GM12878 (cell line): ENCODE measurements at regions not wholly inside any gene's neighbourhood (a gene's known extent, or its start where the extent isn't known, plus 50 kb on each side); places are given as distances from the start of the nearest gene placed in this dataset.

Experiments
- ATAC-seq: fragments of 200-7000 bp; cut with Tn5 transposase; 3 replicates; pipeline ENCODE4 v1.9.1; 2020; ENCODE audit warnings: mild to moderate bottlenecking, moderate library complexity
- BruUV-seq: library from RNA; stranded (reverse); fragments of 400-500 nt; replicated peaks from 2 replicates; lab custom pipeline; 2021; lab: Mats Ljungman, UMichigan
- CTCF ChIA-PET: fragments of 300-600 bp; sonication (Branson Sonifier 250); formaldehyde crosslinking; extraction: SDS; loops from one replicate; lab custom pipeline; 2021; ENCODE audit warnings: inconsistent platforms; lab: Yijun Ruan, JAX
- POLR2A ChIA-PET: fragments of 350-600 bp; formaldehyde crosslinking; extraction: SDS; loops from one replicate; lab custom pipeline; 2021; ENCODE audit warnings: inconsistent platforms; lab: Charles Lee
- RAD21 ChIA-PET: fragments of 300-600 bp; sonication (Branson Sonifier 250); formaldehyde crosslinking; loops from one replicate; lab custom pipeline; 2023; ENCODE audit warnings: antibody characterized with exemption; ENCODE audit not compliant: unreplicated experiment; lab: Charles Lee
- SMC1A ChIA-PET: fragments of 300-600 bp; sonication (Branson Sonifier 250); formaldehyde crosslinking; loops from one replicate; lab custom pipeline; 2023; ENCODE audit not compliant: unreplicated experiment, uncharacterized antibody; lab: Charles Lee
- DNase-seq: peaks from one replicate; pipeline ENCODE4 v3.0.0-alpha.2; 2011; ENCODE audit warnings: low read depth, low spot score
- FAIRE-seq: peaks from 3 replicates; lab custom pipeline; 2011; peaks lifted over from hg19 to GRCh38; lab: Jason Lieb, UNC
- H2AFZ ChIP-seq: 2 replicates; pipeline ENCODE4 v1.6.0; 2011; ENCODE audit warnings: low read depth, low read length, control low read depth; ENCODE audit not compliant: control insufficient read depth
- H3K27ac ChIP-seq: 2 replicates; pipeline ENCODE4 v1.5.1; 2011; ENCODE audit warnings: control low read depth; ENCODE audit not compliant: control insufficient read depth, insufficient read depth
- H3K27me3 ChIP-seq, 2 experiments: replicated peaks in 1 of 2; 2 replicates each; pipeline versions ENCODE4 v1.6.0 to v1.6.1; 2011; ENCODE audit warnings: low read length in 1 of 2; ENCODE audit not compliant: control insufficient read depth in 2 of 2, insufficient read depth in 2 of 2
- H3K36me3 ChIP-seq, 2 experiments: 2 replicates each; pipeline ENCODE4 v1.5.1; 2011; ENCODE audit warnings: low read length in 1 of 2; ENCODE audit not compliant: control insufficient read depth in 2 of 2, insufficient read depth in 2 of 2
- H3K4me1 ChIP-seq: 2 replicates; pipeline ENCODE4 v1.6.1; 2011; ENCODE audit warnings: mild to moderate bottlenecking, low read length, moderate library complexity, mixed read lengths; ENCODE audit not compliant: control insufficient read depth, insufficient read depth
- H3K4me2 ChIP-seq: 2 replicates; pipeline ENCODE4 v1.6.0; 2011; ENCODE audit warnings: control low read depth; ENCODE audit not compliant: control insufficient read depth, insufficient read depth
- H3K4me3 ChIP-seq: fragments of 200-600 bp; sonication (generic); 2 replicates; pipeline ENCODE4 v1.5.1; 2016
- H3K79me2 ChIP-seq: 2 replicates; pipeline ENCODE4 v1.6.0; 2011; ENCODE audit warnings: low read length; ENCODE audit not compliant: control insufficient read depth, insufficient read depth
- H3K9ac ChIP-seq: 2 replicates; pipeline ENCODE4 v1.8.0; 2011; ENCODE audit warnings: low read length, control low read depth, mixed read lengths; ENCODE audit not compliant: control insufficient read depth, insufficient read depth
- H3K9me3 ChIP-seq: replicated peaks from 3 replicates; pipeline ENCODE4 v1.5.1; 2011; ENCODE audit warnings: mild to moderate bottlenecking, low read length; ENCODE audit not compliant: control insufficient read depth, insufficient read depth
- H4K20me1 ChIP-seq: 2 replicates; pipeline ENCODE4 v1.6.0; 2011; ENCODE audit not compliant: control insufficient read depth, insufficient read depth
- EP300 ChIP-seq, 2 experiments: fragments of 150-350 bp in 1 of 2; IDR thresholded peaks; 2 replicates each; pipeline ENCODE4 v1.6.1; 2011 to 2012; ENCODE audit warnings: low read depth in 2 of 2, low read length in 2 of 2, borderline replicate concordance in 1 of 2, improper control_type of control experiment in 1 of 2, inconsistent platforms in 1 of 2; ENCODE audit not compliant: control insufficient read depth in 1 of 2
- MAX ChIP-seq: IDR thresholded peaks from 2 replicates; pipeline ENCODE4 v1.6.1; 2012; ENCODE audit warnings: low read depth, low read length, improper control_type of control experiment
- PRDM15 ChIP-seq: fragments of 450-650 bp; formaldehyde crosslinking; IDR thresholded peaks from 2 replicates; pipeline ENCODE4 v1.4.0; 2020; ENCODE audit warnings: mild to moderate bottlenecking, moderate library complexity
- STAT1 ChIP-seq: fragments of 450-650 bp; conservative IDR thresholded peaks from 2 replicates; pipeline ENCODE4 v1.6.1; 2014; ENCODE audit warnings: antibody characterized with exemption, mild to moderate bottlenecking
- SUZ12 ChIP-seq: fragments of 200-600 bp; sonication (generic); IDR thresholded peaks from one replicate; pipeline ENCODE4 v1.6.1; 2018; ENCODE audit warnings: antibody characterized with exemption, mild to moderate bottlenecking; ENCODE audit not compliant: unreplicated experiment
- ZNF687 ChIP-seq: fragments of 450-650 bp; IDR thresholded peaks from 2 replicates; pipeline ENCODE4 v1.6.1; 2017; ENCODE audit warnings: mild to moderate bottlenecking, moderate library complexity
- in situ Hi-C: fragments of 300-500 bp; cut with MboI; formaldehyde crosslinking; loops from 9 replicates; pipeline ENCODE4 v1.14.3; 2018; ENCODE audit warnings: mixed read lengths
- intact Hi-C: fragments of 100-400 bp; cut with micrococcal nuclease; formaldehyde crosslinking; loops from one replicate; pipeline ENCODE4 v1.14.2; 2022; ENCODE audit not compliant: unreplicated experiment

GRCh38 chr12:114986849-114987248 lies 302.9 kb upstream of the TBX3 start (continued):
- TF ChIP-seq PRDM15 (CRISPR knock-in tag), result no peak

- FAIRE-seq, result no peak
- POLR2A ChIA-PET, result no interaction called here
- TF ChIP-seq STAT1, result no peak
- no peak for TF ChIP-seq MAX
- TF ChIP-seq SUZ12, result no peak
- no peak for TF ChIP-seq ZNF687
- TF ChIP-seq EP300 (IDR thresholded peaks at IDR 0.05; ENCODE audit: borderline replicate concordance in 1 of 2, control insufficient read depth in 1 of 2, low read depth in 2 of 2, low read length in 2 of 2), result no peak
- Histone ChIP-seq H4K20me1 (no peaks in the 10 kb centered on the region), H3K4me3 (no peak overlapping the region), H3K4me2 (no peak overlapping the region), H3K4me1 (no peaks in the 10 kb centered on the region), H3K9ac (no peak overlapping the region), H3K9me3 (no peaks in the 10 kb centered on the region), H3K79me2 (no peaks in the 10 kb centered on the region), H3K27ac (no peak overlapping the region), H3K36me3 (no peaks in the 10 kb centered on the region), H3K27me3 (no peaks in the 10 kb centered on the region), H2AFZ (no peak overlapping the region)
- intact Hi-C loops, result no loop called here
- DNase-seq, result no peak
- BruUV-seq, result no TSS peak
- in situ Hi-C loops, result no loop called here
- SMC1A ChIA-PET, result no interaction called here
- no peak for ATAC-seq
- CTCF ChIA-PET, result no interaction called here
- RAD21 ChIA-PET, result no interaction called here
Measured at GRCh38 chr12:114986178-114986714, 302.3 kb upstream of the TBX3 start.
